HepG2 (cell line): ENCODE measurements at regions not wholly inside any gene's neighbourhood (a gene's known extent, or its start where the extent isn't known, plus 50 kb on each side); places are given as distances from the start of the nearest gene placed in this dataset.

Experiments
- EP300 ChIP-seq, 3 experiments: sonication (generic) in 1 of 3; formaldehyde crosslinking in 1 of 3; IDR thresholded peaks; 2 replicates each; pipeline versions ENCODE4 v1.5.1 to v1.6.1; 2011 to 2020; ENCODE audit warnings: low read depth in 2 of 3, low read length in 2 of 3, borderline replicate concordance in 1 of 3, improper control_type of control experiment in 1 of 3, mild to moderate bottlenecking in 1 of 3, missing genetic modification reagents in 1 of 3, moderate library complexity in 1 of 3
- HMGA1 ChIP-seq: sonication (generic); formaldehyde crosslinking; conservative IDR thresholded peaks from 2 replicates; pipeline ENCODE4 v1.4.0; 2020; ENCODE audit warnings: missing genetic modification reagents
- IRF2 ChIP-seq: IDR thresholded peaks from 2 replicates; pipeline ENCODE4 v1.6.1; 2018; ENCODE audit warnings: missing genetic modification reagents, missing compliant biosample characterization
- KAT2B ChIP-seq: fragments of 150-350 bp; IDR thresholded peaks from 2 replicates; pipeline ENCODE4 v1.6.1; 2014; ENCODE audit warnings: low read depth, low read length, borderline replicate concordance
- NCOA1 ChIP-seq: sonication (generic); formaldehyde crosslinking; IDR thresholded peaks from 2 replicates; pipeline ENCODE4 v1.9.0; 2021; ENCODE audit warnings: missing genetic modification reagents
- SNRNP70 ChIP-seq: fragments of 200-400 bp; formaldehyde crosslinking; IDR thresholded peaks from 2 replicates; pipeline ENCODE4 v1.6.1; 2017; ENCODE audit warnings: mild to moderate bottlenecking, low read depth, low read length, moderate library complexity
- SUZ12 ChIP-seq: fragments of 150-350 bp; IDR thresholded peaks from 2 replicates; pipeline ENCODE4 v1.6.1; 2014; ENCODE audit warnings: low read depth, low read length
- ZFX ChIP-seq: sonication (generic); formaldehyde crosslinking; IDR thresholded peaks from 2 replicates; pipeline ENCODE4 v1.4.0; 2020; ENCODE audit warnings: mild to moderate bottlenecking, low read depth, missing genetic modification reagents, moderate library complexity
- ZNF629 ChIP-seq: sonication (generic); formaldehyde crosslinking; conservative IDR thresholded peaks from 2 replicates; pipeline ENCODE4 v1.5.0; 2020; ENCODE audit warnings: missing genetic modification reagents
- ZZZ3 ChIP-seq: sonication (generic); formaldehyde crosslinking; IDR thresholded peaks from 2 replicates; pipeline ENCODE4 v1.4.0; 2020; ENCODE audit warnings: missing genetic modification reagents, mild to moderate bottlenecking, borderline replicate concordance
- TF ChIP-seq, protein P1 (sequence below): IDR thresholded peaks from 2 replicates; pipeline ENCODE4 v1.6.1; 2018; ENCODE audit warnings: missing genetic modification reagents
- TF ChIP-seq, protein P2 (sequence below): sonication (generic); formaldehyde crosslinking; IDR thresholded peaks from 2 replicates; pipeline ENCODE4 v1.4.0; 2020; ENCODE audit warnings: missing genetic modification reagents, borderline replicate concordance

GRCh38 chr12:77406219-77406905 is 341.0 kb upstream of the E2F7 start:
- TF ChIP-seq ZFX (CRISPR knock-in tag) = no peak
- TF ChIP-seq KAT2B = no peak
- TF ChIP-seq SNRNP70 = no peak
- TF ChIP-seq IRF2 (CRISPR knock-in tag) = no peak
- TF ChIP-seq, protein P1, sequence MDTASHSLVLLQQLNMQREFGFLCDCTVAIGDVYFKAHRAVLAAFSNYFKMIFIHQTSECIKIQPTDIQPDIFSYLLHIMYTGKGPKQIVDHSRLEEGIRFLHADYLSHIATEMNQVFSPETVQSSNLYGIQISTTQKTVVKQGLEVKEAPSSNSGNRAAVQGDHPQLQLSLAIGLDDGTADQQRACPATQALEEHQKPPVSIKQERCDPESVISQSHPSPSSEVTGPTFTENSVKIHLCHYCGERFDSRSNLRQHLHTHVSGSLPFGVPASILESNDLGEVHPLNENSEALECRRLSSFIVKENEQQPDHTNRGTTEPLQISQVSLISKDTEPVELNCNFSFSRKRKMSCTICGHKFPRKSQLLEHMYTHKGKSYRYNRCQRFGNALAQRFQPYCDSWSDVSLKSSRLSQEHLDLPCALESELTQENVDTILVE (CRISPR knock-in tag) = no peak
- TF ChIP-seq HMGA1 (CRISPR knock-in tag) = no peak
- no peak for TF ChIP-seq ZZZ3 (CRISPR knock-in tag)
- TF ChIP-seq SUZ12 = no peak
- no peak for TF ChIP-seq NCOA1 (CRISPR knock-in tag)
- no peak for TF ChIP-seq ZNF629
- no peak for TF ChIP-seq EP300 (IDR thresholded peaks at IDR 0.05; ENCODE audit: low read depth in 2 of 2, low read length in 2 of 2)
- no peak for TF ChIP-seq EP300 (CRISPR knock-in tag; IDR thresholded peaks at IDR 0.05; ENCODE audit: borderline replicate concordance)
- TF ChIP-seq, protein P2, sequence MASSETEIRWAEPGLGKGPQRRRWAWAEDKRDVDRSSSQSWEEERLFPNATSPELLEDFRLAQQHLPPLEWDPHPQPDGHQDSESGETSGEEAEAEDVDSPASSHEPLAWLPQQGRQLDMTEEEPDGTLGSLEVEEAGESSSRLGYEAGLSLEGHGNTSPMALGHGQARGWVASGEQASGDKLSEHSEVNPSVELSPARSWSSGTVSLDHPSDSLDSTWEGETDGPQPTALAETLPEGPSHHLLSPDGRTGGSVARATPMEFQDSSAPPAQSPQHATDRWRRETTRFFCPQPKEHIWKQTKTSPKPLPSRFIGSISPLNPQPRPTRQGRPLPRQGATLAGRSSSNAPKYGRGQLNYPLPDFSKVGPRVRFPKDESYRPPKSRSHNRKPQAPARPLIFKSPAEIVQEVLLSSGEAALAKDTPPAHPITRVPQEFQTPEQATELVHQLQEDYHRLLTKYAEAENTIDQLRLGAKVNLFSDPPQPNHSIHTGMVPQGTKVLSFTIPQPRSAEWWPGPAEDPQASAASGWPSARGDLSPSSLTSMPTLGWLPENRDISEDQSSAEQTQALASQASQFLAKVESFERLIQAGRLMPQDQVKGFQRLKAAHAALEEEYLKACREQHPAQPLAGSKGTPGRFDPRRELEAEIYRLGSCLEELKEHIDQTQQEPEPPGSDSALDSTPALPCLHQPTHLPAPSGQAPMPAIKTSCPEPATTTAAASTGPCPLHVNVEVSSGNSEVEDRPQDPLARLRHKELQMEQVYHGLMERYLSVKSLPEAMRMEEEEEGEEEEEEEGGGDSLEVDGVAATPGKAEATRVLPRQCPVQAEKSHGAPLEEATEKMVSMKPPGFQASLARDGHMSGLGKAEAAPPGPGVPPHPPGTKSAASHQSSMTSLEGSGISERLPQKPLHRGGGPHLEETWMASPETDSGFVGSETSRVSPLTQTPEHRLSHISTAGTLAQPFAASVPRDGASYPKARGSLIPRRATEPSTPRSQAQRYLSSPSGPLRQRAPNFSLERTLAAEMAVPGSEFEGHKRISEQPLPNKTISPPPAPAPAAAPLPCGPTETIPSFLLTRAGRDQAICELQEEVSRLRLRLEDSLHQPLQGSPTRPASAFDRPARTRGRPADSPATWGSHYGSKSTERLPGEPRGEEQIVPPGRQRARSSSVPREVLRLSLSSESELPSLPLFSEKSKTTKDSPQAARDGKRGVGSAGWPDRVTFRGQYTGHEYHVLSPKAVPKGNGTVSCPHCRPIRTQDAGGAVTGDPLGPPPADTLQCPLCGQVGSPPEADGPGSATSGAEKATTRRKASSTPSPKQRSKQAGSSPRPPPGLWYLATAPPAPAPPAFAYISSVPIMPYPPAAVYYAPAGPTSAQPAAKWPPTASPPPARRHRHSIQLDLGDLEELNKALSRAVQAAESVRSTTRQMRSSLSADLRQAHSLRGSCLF (CRISPR knock-in tag) = no peak
